HCT116 (cell line): ENCODE measurements at regions not wholly inside any gene's neighbourhood (a gene's known extent, or its start where the extent isn't known, plus 50 kb on each side); places are given as distances from the start of the nearest gene placed in this dataset.

Experiments used
- ATAC-seq: fragments of 200-7000 bp; cut with Tn5 transposase; 2 replicates; pipeline ENCODE4 v1.9.1; 2020; ENCODE audit warnings: mild to moderate bottlenecking, moderate library complexity
- BruUV-seq: library from RNA; stranded (reverse); fragments of 400-500 nt; replicated peaks from 2 replicates; lab custom pipeline; 2021; lab: Mats Ljungman, UMichigan
- CTCF ChIA-PET: fragments of 300-600 bp; sonication (Branson Sonifier 250); formaldehyde crosslinking; loops from one replicate; lab custom pipeline; 2021; ENCODE audit warnings: antibody characterized with exemption; lab: Charles Lee
- POLR2A ChIA-PET: fragments of 300-600, 350-600 bp; sonication (Branson Sonifier 250); formaldehyde crosslinking; loops from one replicate; lab custom pipeline; 2021; ENCODE audit warnings: antibody characterized with exemption; lab: Charles Lee
- RAD21 ChIA-PET, 2 experiments: fragments of 300-600 bp; sonication (Branson Sonifier 250); formaldehyde crosslinking; loops; one replicate each; lab custom pipeline; 2023; ENCODE audit warnings: low total read pairs in 2 of 2; ENCODE audit not compliant: uncharacterized antibody in 2 of 2, unreplicated experiment in 2 of 2, low non-redundant PET in 1 of 2; lab: Charles Lee
- DNase-seq: peaks from one replicate; pipeline ENCODE4 v3.0.0-alpha.2; 2010; ENCODE audit warnings: low read depth, low spot score
- H2AFZ ChIP-seq: fragments of 200-600 bp; shearing (Covaris generic), sonication (generic); 2 replicates; pipeline ENCODE4 v1.6.1; 2017; ENCODE audit warnings: low read depth, mixed run types, mixed read lengths, antibody characterized with exemption, low read length; ENCODE audit not compliant: poor library complexity, severe bottlenecking
- H3K27ac ChIP-seq: 2 replicates; pipeline ENCODE4 v1.5.1; 2012; ENCODE audit warnings: low read depth, low read length
- H3K27me3 ChIP-seq: fragments of 200-600 bp; sonication (generic); 2 replicates; pipeline ENCODE4 v1.6.1; 2016; ENCODE audit warnings: mixed run types, low read length, mixed read lengths; ENCODE audit not compliant: insufficient read depth
- H3K36me3 ChIP-seq, 2 experiments: fragments of 200-500 bp in 1 of 2; fragments of 200-600 bp in 1 of 2; sonication (Bioruptor generic) in 1 of 2; sonication (generic) in 1 of 2; 2 replicates each; pipeline versions ENCODE4 v1.5.1 to v1.6.1; 2014 to 2016; ENCODE audit warnings: low read length in 2 of 2, inconsistent platforms in 1 of 2, mixed read lengths in 1 of 2, mixed run types in 1 of 2; ENCODE audit not compliant: insufficient read depth in 2 of 2, control insufficient read depth in 1 of 2
- H3K4me1 ChIP-seq, 2 experiments: fragments of 200-600 bp in 1 of 2; sonication (generic) in 1 of 2; 2 replicates each; pipeline versions ENCODE4 v1.5.1 to v1.6.1; 2012 to 2017; ENCODE audit warnings: low read length in 2 of 2, inconsistent platforms in 1 of 2, mild to moderate bottlenecking in 1 of 2, mixed read lengths in 1 of 2, mixed run types in 1 of 2, moderate library complexity in 1 of 2; ENCODE audit not compliant: insufficient read depth in 2 of 2, control insufficient read depth in 1 of 2
- H3K4me2 ChIP-seq: fragments of 200-600 bp; sonication (generic); 2 replicates; pipeline ENCODE4 v1.6.1; 2017; ENCODE audit warnings: mixed run types, low read length, mixed read lengths
- H3K4me3 ChIP-seq, 2 experiments: fragments of 200-600 bp in 1 of 2; sonication (generic) in 1 of 2; replicated peaks in 1 of 2; 2 replicates each; pipeline ENCODE4 v1.5.1; 2011 to 2016; ENCODE audit warnings: low read length in 2 of 2, control low read depth in 1 of 2, low read depth in 1 of 2, mild to moderate bottlenecking in 1 of 2, mixed read lengths in 1 of 2, mixed run types in 1 of 2
- H3K79me2 ChIP-seq: fragments of 200-600 bp; sonication (generic); 2 replicates; pipeline ENCODE4 v1.6.1; 2017; ENCODE audit warnings: mild to moderate bottlenecking, mixed run types, low read length, moderate library complexity, mixed read lengths; ENCODE audit not compliant: insufficient read depth
- H3K9ac ChIP-seq: fragments of 200-600 bp; sonication (generic); 2 replicates; pipeline ENCODE4 v1.6.1; 2016; ENCODE audit warnings: low read length, mixed read lengths
- H3K9me2 ChIP-seq: fragments of 200-600 bp; sonication (generic), shearing (Covaris generic); 2 replicates; pipeline ENCODE4 v1.6.1; 2017; ENCODE audit warnings: mixed run types, mild to moderate bottlenecking, moderate library complexity; ENCODE audit not compliant: insufficient read depth
- H3K9me3 ChIP-seq, 2 experiments: fragments of 200-500 bp in 1 of 2; fragments of 200-600 bp in 1 of 2; sonication (Bioruptor generic) in 1 of 2; sonication (generic) in 1 of 2; 2 replicates each; pipeline ENCODE4 v1.6.1; 2014 to 2017; ENCODE audit warnings: low read length in 2 of 2, mixed read lengths in 2 of 2, inconsistent platforms in 1 of 2, low read depth in 1 of 2, mild to moderate bottlenecking in 1 of 2, mixed run types in 1 of 2, moderate library complexity in 1 of 2; ENCODE audit not compliant: control insufficient read depth in 1 of 2, insufficient read depth in 1 of 2
- H4K20me1 ChIP-seq: fragments of 200-600 bp; sonication (generic), shearing (Covaris generic); 2 replicates; pipeline ENCODE4 v1.6.1; 2017; ENCODE audit warnings: mixed run types, mild to moderate bottlenecking, moderate library complexity; ENCODE audit not compliant: insufficient read depth
- CTCF ChIP-seq, 3 experiments: fragments of 200-600 bp in 1 of 3; sonication (generic) in 1 of 3; IDR thresholded peaks in 2 of 3; conservative IDR thresholded peaks in 1 of 3; 2 replicates each; pipeline ENCODE4 v1.5.1; 2012 to 2017; ENCODE audit warnings: low read depth in 2 of 3, low read length in 2 of 3, antibody characterized with exemption in 1 of 3, borderline replicate concordance in 1 of 3, control low read depth in 1 of 3, mild to moderate bottlenecking in 1 of 3, mixed read lengths in 1 of 3, mixed run types in 1 of 3, moderate library complexity in 1 of 3; ENCODE audit not compliant: insufficient read depth in 1 of 3
- POLR2A ChIP-seq: IDR thresholded peaks from 2 replicates; pipeline ENCODE4 v1.7.0; 2011; ENCODE audit warnings: borderline replicate concordance; ENCODE audit not compliant: insufficient read depth, insufficient read length; ENCODE audit errors: extremely low read depth
- POLR2AphosphoS5 ChIP-seq: IDR thresholded peaks from 2 replicates; pipeline ENCODE4 v1.6.1; 2011; ENCODE audit warnings: mild to moderate bottlenecking, low read depth, low read length, moderate library complexity
- REST ChIP-seq: IDR thresholded peaks from 2 replicates; pipeline ENCODE4 v1.6.1; 2012; ENCODE audit warnings: low read depth
- SP1 ChIP-seq: IDR thresholded peaks from 2 replicates; pipeline ENCODE4 v1.6.1; 2012; ENCODE audit warnings: low read depth
- SRF ChIP-seq: IDR thresholded peaks from 2 replicates; pipeline ENCODE4 v1.6.1; 2012; ENCODE audit warnings: low read depth
- ZFX ChIP-seq: fragments of 450-650 bp; IDR thresholded peaks from 2 replicates; pipeline ENCODE4 v1.6.1; 2017
- intact Hi-C: fragments of 100-400 bp; cut with micrococcal nuclease; formaldehyde crosslinking; loops from 2 replicates; pipeline ENCODE4 v1.10.0; 2022
- TF ChIP-seq, protein P1 (sequence below): IDR thresholded peaks from 2 replicates; pipeline ENCODE4 v1.6.1; 2011; ENCODE audit warnings: mild to moderate bottlenecking, low read length, moderate library complexity; ENCODE audit not compliant: insufficient replicate concordance; ENCODE audit errors: extremely low read depth
- TF ChIP-seq, protein P2 (sequence below): IDR thresholded peaks from 2 replicates; pipeline ENCODE4 v1.6.1; 2012
- TF ChIP-seq, protein P3 (sequence below): IDR thresholded peaks from 2 replicates; pipeline ENCODE4 v1.6.1; 2012

- H3K9me2 ChIP-seq, result no peaks in the 10 kb centered on the region
- H3K36me3 ChIP-seq, result no peaks in the 10 kb centered on the region
- no peaks in the 10 kb centered on the region for H3K4me1 ChIP-seq
- H3K79me2 ChIP-seq, result no peaks in the 10 kb centered on the region
- intact Hi-C loops, result loop anchor here (10.0 kb wide), 1 partner anchor 757 kb away; no protein-coding TSS in a partner anchor
- CTCF ChIA-PET, result no interaction called here
- no peak overlapping the region for H3K9ac ChIP-seq
- RAD21 ChIA-PET, result no interaction called here
- BruUV-seq, result no TSS peak
- no peak for DNase-seq
- TF ChIP-seq, protein P1, sequence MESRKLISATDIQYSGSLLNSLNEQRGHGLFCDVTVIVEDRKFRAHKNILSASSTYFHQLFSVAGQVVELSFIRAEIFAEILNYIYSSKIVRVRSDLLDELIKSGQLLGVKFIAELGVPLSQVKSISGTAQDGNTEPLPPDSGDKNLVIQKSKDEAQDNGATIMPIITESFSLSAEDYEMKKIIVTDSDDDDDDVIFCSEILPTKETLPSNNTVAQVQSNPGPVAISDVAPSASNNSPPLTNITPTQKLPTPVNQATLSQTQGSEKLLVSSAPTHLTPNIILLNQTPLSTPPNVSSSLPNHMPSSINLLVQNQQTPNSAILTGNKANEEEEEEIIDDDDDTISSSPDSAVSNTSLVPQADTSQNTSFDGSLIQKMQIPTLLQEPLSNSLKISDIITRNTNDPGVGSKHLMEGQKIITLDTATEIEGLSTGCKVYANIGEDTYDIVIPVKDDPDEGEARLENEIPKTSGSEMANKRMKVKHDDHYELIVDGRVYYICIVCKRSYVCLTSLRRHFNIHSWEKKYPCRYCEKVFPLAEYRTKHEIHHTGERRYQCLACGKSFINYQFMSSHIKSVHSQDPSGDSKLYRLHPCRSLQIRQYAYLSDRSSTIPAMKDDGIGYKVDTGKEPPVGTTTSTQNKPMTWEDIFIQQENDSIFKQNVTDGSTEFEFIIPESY, result no peak
- TF ChIP-seq REST, result no peak
- TF ChIP-seq, protein P2, sequence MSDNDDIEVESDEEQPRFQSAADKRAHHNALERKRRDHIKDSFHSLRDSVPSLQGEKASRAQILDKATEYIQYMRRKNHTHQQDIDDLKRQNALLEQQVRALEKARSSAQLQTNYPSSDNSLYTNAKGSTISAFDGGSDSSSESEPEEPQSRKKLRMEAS, result no peak
- TF ChIP-seq, protein P3, sequence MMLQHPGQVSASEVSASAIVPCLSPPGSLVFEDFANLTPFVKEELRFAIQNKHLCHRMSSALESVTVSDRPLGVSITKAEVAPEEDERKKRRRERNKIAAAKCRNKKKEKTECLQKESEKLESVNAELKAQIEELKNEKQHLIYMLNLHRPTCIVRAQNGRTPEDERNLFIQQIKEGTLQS, result no peak
- TF ChIP-seq POLR2AphosphoS5, result no peak
- TF ChIP-seq POLR2A, result no peak
- no peak for TF ChIP-seq ZFX
- TF ChIP-seq SP1, result no peak
- TF ChIP-seq CTCF (IDR thresholded peaks at IDR 0.05 in 2 of 3, conservative IDR thresholded peaks at IDR 0.05 in 1 of 3; ENCODE audit: borderline replicate concordance in 1 of 3, insufficient read depth in 1 of 3, low read depth in 2 of 3, low read length in 2 of 3), result no peak
- no peak for TF ChIP-seq SRF
- no peak overlapping the region for H3K27ac ChIP-seq
- H2AFZ ChIP-seq, result no peak overlapping the region
- H3K4me3 ChIP-seq, result no peak overlapping the region
- POLR2A ChIA-PET, result no interaction called here
- ATAC-seq, result no peak
- H3K27me3 ChIP-seq, result no peaks in the 10 kb centered on the region; the same call in 1 of the 2 replicates
- no peak overlapping the region for H3K4me2 ChIP-seq
- H3K9me3 ChIP-seq, result no peaks in the 10 kb centered on the region
- H4K20me1 ChIP-seq, result no peaks in the 10 kb centered on the region
These were observed 575.2 kb upstream of the ZNF462 start for GRCh38 chr9:106287731-106288130.
